K562 (cell line): ENCODE measurements at regions not wholly inside any gene's neighbourhood (a gene's known extent, or its start where the extent isn't known, plus 50 kb on each side); places are given as distances from the start of the nearest gene placed in this dataset.

Source experiments
- CHD1 ChIP-seq: fragments of 200-600 bp; sonication (generic); IDR thresholded peaks from one replicate; pipeline ENCODE4 v1.6.1; 2012; ENCODE audit warnings: mild to moderate bottlenecking, moderate library complexity, low read length, inconsistent platforms
- SOX6 ChIP-seq: fragments of 450-650 bp; IDR thresholded peaks from 2 replicates; pipeline ENCODE4 v1.6.1; 2014; ENCODE audit warnings: mild to moderate bottlenecking
- TBL1XR1 ChIP-seq, 2 experiments: IDR thresholded peaks; 2 replicates each; pipeline ENCODE4 v1.6.1; 2012; ENCODE audit warnings: improper control_type of control experiment in 2 of 2, low read length in 2 of 2, mild to moderate bottlenecking in 1 of 2
- ZNF354B ChIP-seq: fragments of 250-450 bp; sonication (Bioruptor Pico); IDR thresholded peaks from 2 replicates; pipeline ENCODE4 v1.4.0; 2020
- TF ChIP-seq, protein P1 (sequence below): fragments of 250-450 bp; sonication (Bioruptor Pico); IDR thresholded peaks from 2 replicates; pipeline ENCODE4 v1.8.0; 2021; ENCODE audit warnings: mild to moderate bottlenecking, moderate library complexity
- TF ChIP-seq, protein P2 (sequence below), 3 experiments: IDR thresholded peaks in 2 of 3; conservative IDR thresholded peaks in 1 of 3; 2 replicates each; pipeline ENCODE4 v1.5.1; 2011 to 2012; ENCODE audit warnings: low read length in 3 of 3, mild to moderate bottlenecking in 3 of 3, control low read depth in 2 of 3, improper control_type of control experiment in 1 of 3, inconsistent platforms in 1 of 3, low read depth in 1 of 3, mixed read lengths in 1 of 3, moderate library complexity in 1 of 3; ENCODE audit not compliant: insufficient read depth in 2 of 3
- TF ChIP-seq, protein P3 (sequence below): fragments of 250-450 bp; sonication (Bioruptor Pico); IDR thresholded peaks from 2 replicates; pipeline ENCODE4 v1.4.0; 2020; ENCODE audit warnings: mild to moderate bottlenecking

DNA sequence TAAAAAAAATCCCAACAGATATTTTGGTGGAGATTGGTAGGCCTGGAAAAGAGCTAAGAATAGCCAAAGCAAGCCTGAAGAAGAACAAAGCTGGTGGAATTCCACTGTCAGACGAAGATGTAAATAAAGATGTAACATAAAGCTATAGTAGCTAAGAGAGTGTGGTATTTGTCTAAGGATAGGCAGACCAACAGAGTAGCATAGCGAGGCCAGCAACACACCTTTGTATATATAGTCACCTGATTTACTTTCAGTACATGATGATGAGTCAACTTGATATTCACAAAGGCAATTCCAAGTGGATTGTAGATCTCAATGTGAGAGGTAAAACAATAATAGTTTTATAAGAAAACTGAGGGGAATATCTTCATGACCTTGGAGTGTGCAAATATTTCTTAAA is 53.6 kb upstream of the SYN2 start:
- TF ChIP-seq, protein P1, sequence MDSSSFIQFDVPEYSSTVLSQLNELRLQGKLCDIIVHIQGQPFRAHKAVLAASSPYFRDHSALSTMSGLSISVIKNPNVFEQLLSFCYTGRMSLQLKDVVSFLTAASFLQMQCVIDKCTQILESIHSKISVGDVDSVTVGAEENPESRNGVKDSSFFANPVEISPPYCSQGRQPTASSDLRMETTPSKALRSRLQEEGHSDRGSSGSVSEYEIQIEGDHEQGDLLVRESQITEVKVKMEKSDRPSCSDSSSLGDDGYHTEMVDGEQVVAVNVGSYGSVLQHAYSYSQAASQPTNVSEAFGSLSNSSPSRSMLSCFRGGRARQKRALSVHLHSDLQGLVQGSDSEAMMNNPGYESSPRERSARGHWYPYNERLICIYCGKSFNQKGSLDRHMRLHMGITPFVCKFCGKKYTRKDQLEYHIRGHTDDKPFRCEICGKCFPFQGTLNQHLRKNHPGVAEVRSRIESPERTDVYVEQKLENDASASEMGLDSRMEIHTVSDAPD (CRISPR knock-in tag): no peak
- TF ChIP-seq TBL1XR1 (IDR thresholded peaks at IDR 0.05; ENCODE audit: low read length in 2 of 2): no peak
- TF ChIP-seq ZNF354B (CRISPR knock-in tag): no peak
- no peak for TF ChIP-seq SOX6
- TF ChIP-seq, protein P2, sequence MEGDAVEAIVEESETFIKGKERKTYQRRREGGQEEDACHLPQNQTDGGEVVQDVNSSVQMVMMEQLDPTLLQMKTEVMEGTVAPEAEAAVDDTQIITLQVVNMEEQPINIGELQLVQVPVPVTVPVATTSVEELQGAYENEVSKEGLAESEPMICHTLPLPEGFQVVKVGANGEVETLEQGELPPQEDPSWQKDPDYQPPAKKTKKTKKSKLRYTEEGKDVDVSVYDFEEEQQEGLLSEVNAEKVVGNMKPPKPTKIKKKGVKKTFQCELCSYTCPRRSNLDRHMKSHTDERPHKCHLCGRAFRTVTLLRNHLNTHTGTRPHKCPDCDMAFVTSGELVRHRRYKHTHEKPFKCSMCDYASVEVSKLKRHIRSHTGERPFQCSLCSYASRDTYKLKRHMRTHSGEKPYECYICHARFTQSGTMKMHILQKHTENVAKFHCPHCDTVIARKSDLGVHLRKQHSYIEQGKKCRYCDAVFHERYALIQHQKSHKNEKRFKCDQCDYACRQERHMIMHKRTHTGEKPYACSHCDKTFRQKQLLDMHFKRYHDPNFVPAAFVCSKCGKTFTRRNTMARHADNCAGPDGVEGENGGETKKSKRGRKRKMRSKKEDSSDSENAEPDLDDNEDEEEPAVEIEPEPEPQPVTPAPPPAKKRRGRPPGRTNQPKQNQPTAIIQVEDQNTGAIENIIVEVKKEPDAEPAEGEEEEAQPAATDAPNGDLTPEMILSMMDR (IDR thresholded peaks at IDR 0.05 in 2 of 3, conservative IDR thresholded peaks at IDR 0.05 in 1 of 3; ENCODE audit: insufficient read depth in 2 of 3, low read depth in 1 of 3, low read length in 3 of 3): no peak
- TF ChIP-seq, protein P3, sequence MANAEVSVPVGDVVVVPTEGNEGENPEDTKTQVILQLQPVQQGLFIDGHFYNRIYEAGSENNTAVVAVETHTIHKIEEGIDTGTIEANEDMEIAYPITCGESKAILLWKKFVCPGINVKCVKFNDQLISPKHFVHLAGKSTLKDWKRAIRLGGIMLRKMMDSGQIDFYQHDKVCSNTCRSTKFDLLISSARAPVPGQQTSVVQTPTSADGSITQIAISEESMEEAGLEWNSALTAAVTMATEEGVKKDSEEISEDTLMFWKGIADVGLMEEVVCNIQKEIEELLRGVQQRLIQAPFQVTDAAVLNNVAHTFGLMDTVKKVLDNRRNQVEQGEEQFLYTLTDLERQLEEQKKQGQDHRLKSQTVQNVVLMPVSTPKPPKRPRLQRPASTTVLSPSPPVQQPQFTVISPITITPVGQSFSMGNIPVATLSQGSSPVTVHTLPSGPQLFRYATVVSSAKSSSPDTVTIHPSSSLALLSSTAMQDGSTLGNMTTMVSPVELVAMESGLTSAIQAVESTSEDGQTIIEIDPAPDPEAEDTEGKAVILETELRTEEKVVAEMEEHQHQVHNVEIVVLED (CRISPR knock-in tag): no peak
- no peak for TF ChIP-seq CHD1
